Loucy (cell line): ENCODE measurements at regions not wholly inside any gene's neighbourhood (a gene's known extent, or its start where the extent isn't known, plus 50 kb on each side); places are given as distances from the start of the nearest gene placed in this dataset.

Experiments used
- CTCF ChIP-seq: fragments of 200-600 bp; sonication (generic); conservative IDR thresholded peaks from 2 replicates; pipeline ENCODE4 v1.5.1; 2014; ENCODE audit warnings: mild to moderate bottlenecking, antibody characterized with exemption, low read length
- EZH2phosphoT487 ChIP-seq: fragments of 200-600 bp; IDR thresholded peaks from 2 replicates; pipeline ENCODE4 v1.6.1; 2018; ENCODE audit warnings: antibody characterized with exemption, mild to moderate bottlenecking, moderate library complexity, borderline replicate concordance

GRCh38 chr6:19551611-19552010, 285.6 kb upstream of the ID4 start:
- no peak for TF ChIP-seq CTCF
- TF ChIP-seq EZH2phosphoT487: no peak
